Epithelial cell of esophagus (primary cell): ENCODE measurements at regions not wholly inside any gene's neighbourhood (a gene's known extent, or its start where the extent isn't known, plus 50 kb on each side); places are given as distances from the start of the nearest gene placed in this dataset.

Source experiments
- DNase-seq: peaks from one replicate; pipeline ENCODE4 v3.0.0; 2010; ENCODE audit warnings: low read depth
- H3K4me3 ChIP-seq: 2 replicates; pipeline ENCODE4 v1.5.1; 2011; ENCODE audit warnings: mild to moderate bottlenecking, low read length, control low read depth
- CTCF ChIP-seq: IDR thresholded peaks from 2 replicates; pipeline ENCODE4 v1.5.1; 2011; ENCODE audit warnings: low read depth, mild to moderate bottlenecking, low read length, control low read depth, inconsistent platforms; ENCODE audit not compliant: insufficient read depth; ENCODE audit errors: missing control alignments

- no peak overlapping the region for H3K4me3 ChIP-seq
- TF ChIP-seq CTCF: no peak
- no peak for DNase-seq
These were observed 183.0 kb downstream of the TSHZ3 start for GRCh38 chr19:31166206-31166605.

- no peak for TF ChIP-seq CTCF
- no peak for DNase-seq
- H3K4me3 ChIP-seq: no peak overlapping the region
These were observed 184.4 kb downstream of the TSHZ3 start for GRCh38 chr19:31164791-31165251.

DNA sequence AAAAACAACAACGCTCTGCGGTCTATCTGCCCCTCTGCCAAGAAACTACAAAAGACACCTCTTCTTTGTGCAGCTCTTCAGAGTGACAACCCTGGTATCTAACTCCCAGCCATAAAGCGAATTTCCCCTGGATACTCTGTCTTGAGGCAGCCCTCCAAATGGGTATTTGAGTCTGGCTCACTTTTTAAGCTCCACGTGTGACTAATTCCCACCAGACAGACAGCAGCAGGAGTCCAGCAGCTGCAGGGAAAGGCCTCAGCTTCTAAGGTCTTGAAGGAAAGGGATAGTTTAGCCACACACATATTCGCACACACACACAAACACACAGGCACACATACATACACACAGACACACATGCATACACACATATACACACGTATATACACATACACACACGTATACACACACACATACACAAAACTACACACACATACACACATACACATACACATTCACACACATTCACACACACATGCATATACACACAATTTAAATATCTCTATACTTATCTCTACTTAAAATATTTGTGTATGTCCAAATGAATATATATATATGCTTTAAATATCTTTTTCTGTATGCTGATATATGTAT lies 188.8 kb downstream of the TSHZ3 start:
- TF ChIP-seq CTCF: no peak
- H3K4me3 ChIP-seq: no peak overlapping the region
- DNase-seq: no peak

- TF ChIP-seq CTCF: no peak
- no peak overlapping the region for H3K4me3 ChIP-seq
- peak; percentile 96 for DNase-seq
These were observed 195.2 kb downstream of the TSHZ3 start for GRCh38 chr19:31154021-31154420.

DNA sequence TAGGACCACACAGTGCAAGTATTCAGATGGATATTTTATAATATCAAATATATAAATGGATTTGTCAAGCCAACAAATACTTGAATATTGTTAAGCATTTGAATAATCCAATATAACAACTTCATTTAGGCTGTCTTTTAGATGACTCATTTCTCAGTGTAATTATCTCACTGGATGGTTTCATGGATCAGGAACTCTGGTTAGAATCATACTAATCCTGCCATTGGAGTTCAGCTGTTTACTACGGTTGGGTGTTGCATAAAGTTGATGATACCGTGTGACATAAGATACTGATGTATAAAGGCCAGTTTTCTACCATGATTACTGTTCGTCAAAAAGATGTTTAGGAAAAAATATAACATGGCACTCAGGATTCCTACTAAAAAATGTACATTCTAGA lies 196.3 kb downstream of the TSHZ3 start:
- peak; percentile 78 for DNase-seq
- no peak overlapping the region for H3K4me3 ChIP-seq
- TF ChIP-seq CTCF: no peak

DNA sequence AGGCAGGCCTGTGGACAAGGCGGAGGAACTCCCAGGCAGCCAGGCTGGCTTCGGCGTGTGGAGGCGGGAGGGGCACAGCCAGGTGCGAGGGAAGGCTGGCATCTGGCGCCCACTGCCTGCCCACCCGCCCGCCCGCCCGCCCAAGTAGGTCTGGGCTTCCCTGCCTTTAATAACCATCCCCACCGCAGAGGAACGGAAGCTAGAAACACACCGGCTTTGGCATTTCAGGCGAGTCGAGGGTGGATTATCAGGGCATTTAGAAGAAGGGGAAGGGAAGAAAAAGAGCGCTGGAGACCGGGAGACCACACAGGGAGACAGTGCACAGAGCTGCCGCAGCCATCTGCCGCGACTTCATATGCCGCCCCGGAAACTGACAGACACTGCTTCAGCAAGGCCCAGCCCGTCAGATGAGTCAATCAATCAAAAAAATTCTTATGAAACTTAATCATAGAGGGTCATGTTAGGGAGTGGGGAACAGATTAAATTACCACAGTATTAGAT lies 199.7 kb downstream of the TSHZ3 start:
- H3K4me3 ChIP-seq: no peak overlapping the region
- no peak for TF ChIP-seq CTCF
- DNase-seq: no peak

- TF ChIP-seq CTCF: no peak
- H3K4me3 ChIP-seq: no peak overlapping the region
- DNase-seq: no peak
These were observed 200.6 kb downstream of the TSHZ3 start for GRCh38 chr19:31148671-31149070.
